Ascending aorta (tissue), 2 donors: ENCODE measurements at regions not wholly inside any gene's neighbourhood (a gene's known extent, or its start where the extent isn't known, plus 50 kb on each side); places are given as distances from the start of the nearest gene placed in this dataset.

Experiments used
- DNase-seq, 2 donors: peaks; one replicate each; pipeline ENCODE4 v3.0.0-alpha.2; 2019; ENCODE audit warnings: low spot score in 2 of 2
- H3K27ac ChIP-seq, 2 donors: fragments of 200-600 bp; sonication (generic); one replicate each; pipeline ENCODE4 v1.5.1; 2016 to 2017; ENCODE audit warnings: mild to moderate bottlenecking in 1 of 2
- H3K27me3 ChIP-seq: fragments of 200-600 bp; sonication (generic); one replicate; pipeline ENCODE4 v1.5.1; 2017
- H3K36me3 ChIP-seq, 2 donors: fragments of 200-600 bp; sonication (generic); one replicate each; pipeline ENCODE4 v1.5.1; 2016
- H3K4me1 ChIP-seq, 2 donors: fragments of 200-600 bp; sonication (generic); one replicate each; pipeline ENCODE4 v1.5.1; 2016 to 2017; ENCODE audit warnings: mild to moderate bottlenecking in 1 of 2
- H3K4me3 ChIP-seq, 2 donors: fragments of 200-600 bp; sonication (generic); one replicate each; pipeline ENCODE4 v1.5.1; 2016 to 2017; ENCODE audit warnings: mild to moderate bottlenecking in 1 of 2
- H3K9me3 ChIP-seq, 2 donors: fragments of 200-600 bp; sonication (generic); one replicate each; pipeline ENCODE4 v1.5.1; 2016
- CTCF ChIP-seq, 3 experiments: fragments of 200-600 bp in 2 of 3; fragments of 450-650 bp in 1 of 3; sonication (generic) in 2 of 3; IDR thresholded peaks; one replicate each; pipeline ENCODE4 v1.5.1; 2016 to 2019; ENCODE audit warnings: antibody characterized with exemption in 3 of 3, mild to moderate bottlenecking in 1 of 3, moderate library complexity in 1 of 3
- intact Hi-C: fragments of 100-400 bp; cut with DNase I; formaldehyde crosslinking; loops from one replicate; pipeline ENCODE4 v1.15.1; 2023

DNA sequence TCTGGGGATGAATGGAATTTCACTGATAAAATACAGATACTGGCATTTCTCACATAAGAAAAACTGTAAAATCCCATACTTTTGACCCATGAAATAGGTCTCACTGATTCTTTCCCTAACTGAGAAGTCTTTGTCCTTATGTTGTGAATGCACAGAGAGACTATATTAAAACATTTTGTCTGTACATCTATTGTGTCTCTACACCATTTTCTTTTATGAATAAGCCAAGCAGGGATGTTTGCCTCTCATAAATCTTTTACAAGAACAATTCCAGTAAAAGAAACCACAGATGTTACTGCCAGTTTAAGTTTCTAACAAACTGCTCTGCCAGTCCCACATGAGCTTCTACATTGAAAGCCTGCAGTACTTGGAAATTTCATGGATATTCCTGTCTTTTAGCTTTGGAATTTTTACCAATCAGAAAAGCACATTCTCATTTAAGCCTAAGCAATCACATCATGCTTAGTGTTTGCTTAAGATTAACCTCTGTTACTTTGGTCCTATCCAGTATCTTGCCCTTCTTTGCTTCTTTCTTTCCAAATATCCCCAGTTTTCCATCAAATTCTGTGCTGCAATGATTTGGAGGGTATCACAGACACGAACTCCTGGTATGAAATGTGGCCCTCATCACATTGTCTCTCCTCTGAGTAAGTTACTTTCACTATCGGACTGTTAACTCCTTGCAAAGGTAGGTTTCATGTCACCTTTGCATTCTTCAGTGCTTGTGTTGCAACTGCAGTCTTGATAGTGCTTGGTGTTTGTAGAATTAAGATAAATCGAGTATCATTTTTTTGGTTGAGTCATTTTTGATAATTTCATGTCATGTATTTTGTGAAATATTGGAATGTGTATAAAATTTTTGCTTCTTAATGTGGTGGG is 415.1 kb upstream of the ADAMTSL1 start:
- Histone ChIP-seq H3K9me3 (no peaks in the 10 kb centered on the region), H3K4me3 (no peak overlapping the region), H3K27ac (no peak overlapping the region), H3K36me3 (no peaks in the 10 kb centered on the region), H3K27me3 (no peaks in the 10 kb centered on the region), H3K4me1 (peaks cover 0 to 7% of the 10 kb centered on the region in 2 donors)
- no peak for TF ChIP-seq CTCF (IDR thresholded peaks at IDR 0.05)
- DNase-seq, result no peak
- intact Hi-C loops, result no loop called here

- peaks cover 0 to 7% of the 10 kb centered on the region in 2 donors for H3K4me1 ChIP-seq
- H3K4me3 ChIP-seq, result no peak overlapping the region
- H3K27ac ChIP-seq, result no peak overlapping the region
- H3K9me3 ChIP-seq, result no peaks in the 10 kb centered on the region
- no peak for TF ChIP-seq CTCF (IDR thresholded peaks at IDR 0.05)
- no peaks in the 10 kb centered on the region for H3K36me3 ChIP-seq
- intact Hi-C loops, result no loop called here
- DNase-seq, result no peak
- no peaks in the 10 kb centered on the region for H3K27me3 ChIP-seq
Measured at GRCh38 chr9:18059447-18059846, 414.5 kb upstream of the ADAMTSL1 start.

DNA sequence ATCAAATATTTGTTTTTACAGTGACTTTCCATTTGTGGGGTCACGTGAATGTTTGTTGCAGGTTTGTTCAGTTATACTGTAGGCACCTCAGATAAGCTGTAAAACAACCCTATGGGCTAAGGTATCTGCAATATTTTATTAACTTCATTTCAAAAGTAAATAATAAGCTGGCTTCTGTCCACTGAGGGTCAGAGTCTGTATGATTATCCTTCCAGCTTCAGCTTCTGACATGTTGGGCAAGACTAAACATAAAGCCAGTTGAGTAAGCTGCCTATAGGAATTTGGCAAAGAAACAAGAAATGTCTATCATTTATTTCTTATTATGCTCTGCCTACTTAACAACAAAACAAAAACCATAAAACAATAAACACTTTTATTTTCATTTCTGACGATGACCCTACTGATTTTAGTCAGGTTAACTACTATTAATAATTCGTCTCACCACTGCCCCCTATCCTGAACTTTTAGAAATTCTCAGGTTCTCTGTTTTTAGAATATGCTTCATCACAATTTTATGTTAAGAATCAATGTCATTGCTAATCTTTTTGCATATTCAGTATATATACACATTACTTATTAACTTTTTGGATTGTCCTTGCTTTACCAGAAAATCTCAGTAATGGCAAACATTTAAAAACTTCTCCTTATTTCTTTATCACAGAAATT is 413.6 kb upstream of the ADAMTSL1 start:
- intact Hi-C loops, result no loop called here

GRCh38 chr9:18061332-18061731 is 412.6 kb upstream of the ADAMTSL1 start:
- Histone ChIP-seq H3K4me3 (no peak overlapping the region), H3K4me1 (peaks cover 0 to 7% of the 10 kb centered on the region in 2 donors), H3K27me3 (no peaks in the 10 kb centered on the region), H3K36me3 (no peaks in the 10 kb centered on the region), H3K9me3 (no peaks in the 10 kb centered on the region), H3K27ac (no peak overlapping the region)
- DNase-seq, result no peak
- no peak for TF ChIP-seq CTCF (IDR thresholded peaks at IDR 0.05)
- intact Hi-C loops, result no loop called here

More for the DNA sequence above, 413.6 kb upstream of the ADAMTSL1 start:
- no peak for DNase-seq
- H3K27me3 ChIP-seq, result no peaks in the 10 kb centered on the region
- no peaks in the 10 kb centered on the region for H3K36me3 ChIP-seq
- peaks cover 0 to 7% of the 10 kb centered on the region in 2 donors for H3K4me1 ChIP-seq
- no peaks in the 10 kb centered on the region for H3K9me3 ChIP-seq
- H3K4me3 ChIP-seq, result no peak overlapping the region
- H3K27ac ChIP-seq, result no peak overlapping the region
- TF ChIP-seq CTCF (IDR thresholded peaks at IDR 0.05), result peak in 2 of 3 experiments; percentile 7 to 10

DNA sequence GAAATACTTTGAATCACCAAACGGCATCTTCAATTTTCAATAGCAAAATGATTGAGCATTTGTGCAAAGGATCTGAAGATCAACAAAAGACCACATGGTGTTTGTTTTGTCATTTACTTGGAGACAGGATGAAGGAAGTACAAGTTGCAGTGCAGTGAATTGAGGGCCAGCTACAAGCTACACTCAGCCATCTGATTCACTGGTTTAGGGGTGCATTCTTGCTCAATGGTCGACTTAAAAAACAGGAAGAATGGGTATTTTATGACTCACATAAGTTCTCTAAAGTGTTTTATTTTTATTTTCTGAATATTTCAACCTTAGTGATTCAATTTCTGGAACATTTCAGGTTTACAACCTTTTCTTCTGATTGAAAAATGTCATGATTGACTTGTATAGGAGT is 412.1 kb upstream of the ADAMTSL1 start:
- no peak for TF ChIP-seq CTCF (IDR thresholded peaks at IDR 0.05)
- Histone ChIP-seq H3K36me3 (no peaks in the 10 kb centered on the region), H3K4me1 (peaks cover 0 to 7% of the 10 kb centered on the region in 2 donors), H3K9me3 (no peaks in the 10 kb centered on the region), H3K27me3 (no peaks in the 10 kb centered on the region), H3K27ac (no peak overlapping the region), H3K4me3 (no peak overlapping the region)
- intact Hi-C loops, result no loop called here
- DNase-seq, result no peak
